Effector memory CD4-positive, alpha-beta T cell (primary cell): ENCODE measurements at regions not wholly inside any gene's neighbourhood (a gene's known extent, or its start where the extent isn't known, plus 50 kb on each side); places are given as distances from the start of the nearest gene placed in this dataset.
"Not testable (repeated sequence)": the region's sequence is repeated elsewhere in the genome, so short reads cannot be mapped to it uniquely, and the experiment has no call there.

Source experiments
- DNase-seq, 3 donors: peaks; one replicate each; pipeline ENCODE4 v3.0.0-alpha.2; 2020
- H3K27ac ChIP-seq: 2 replicates; pipeline ENCODE4 v1.7.0; 2013; ENCODE audit warnings: mild to moderate bottlenecking, low read length, moderate library complexity; ENCODE audit not compliant: insufficient read depth, poor library complexity, severe bottlenecking
- H3K27me3 ChIP-seq: replicated peaks from 2 replicates; pipeline ENCODE4 v1.7.0; 2013; ENCODE audit warnings: mild to moderate bottlenecking, low read length; ENCODE audit not compliant: insufficient read depth, control insufficient read depth, poor library complexity, severe bottlenecking
- H3K36me3 ChIP-seq: 2 replicates; pipeline ENCODE4 v1.7.0; 2013; ENCODE audit warnings: mild to moderate bottlenecking, low read length, moderate library complexity; ENCODE audit not compliant: control insufficient read depth, insufficient read depth
- H3K4me1 ChIP-seq: 2 replicates; pipeline ENCODE4 v1.7.0; 2013; ENCODE audit warnings: low read length, mild to moderate bottlenecking; ENCODE audit not compliant: control insufficient read depth, insufficient read depth, poor library complexity, severe bottlenecking
- H3K4me3 ChIP-seq: 2 replicates; pipeline ENCODE4 v1.7.0; 2013; ENCODE audit warnings: low read length, low read depth, mild to moderate bottlenecking; ENCODE audit not compliant: insufficient read depth, poor library complexity, severe bottlenecking
- H3K9me3 ChIP-seq: 2 replicates; pipeline ENCODE4 v1.7.0; 2013; ENCODE audit warnings: mild to moderate bottlenecking, low read length, moderate library complexity; ENCODE audit not compliant: control insufficient read depth

DNA sequence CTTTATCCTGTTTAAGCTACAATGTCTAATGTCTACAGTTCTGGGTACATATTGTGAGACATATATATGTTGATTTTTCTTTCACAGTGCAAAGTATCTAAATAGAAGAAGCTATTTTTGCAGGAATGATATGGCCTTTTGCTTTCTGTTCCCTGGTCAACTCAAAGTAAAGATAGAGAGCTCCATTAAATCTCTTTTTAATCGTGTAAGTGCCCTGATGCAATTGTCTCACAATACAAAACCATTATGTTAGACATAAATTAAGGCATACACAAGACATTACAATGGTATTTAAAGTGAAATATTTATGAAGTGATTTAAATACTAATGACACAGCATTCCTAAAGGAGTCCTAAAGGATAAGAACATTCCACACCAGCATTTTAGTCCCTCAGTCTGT lies 1559.7 kb upstream of the AGA start:
- Histone ChIP-seq H3K9me3 (no peaks in the 10 kb centered on the region), H3K4me3 (no peak overlapping the region), H3K36me3 (no peaks in the 10 kb centered on the region), H3K27ac (no peak overlapping the region), H3K27me3 (no peaks in the 10 kb centered on the region), H3K4me1 (no peaks in the 10 kb centered on the region)
- DNase-seq: no peak

DNA sequence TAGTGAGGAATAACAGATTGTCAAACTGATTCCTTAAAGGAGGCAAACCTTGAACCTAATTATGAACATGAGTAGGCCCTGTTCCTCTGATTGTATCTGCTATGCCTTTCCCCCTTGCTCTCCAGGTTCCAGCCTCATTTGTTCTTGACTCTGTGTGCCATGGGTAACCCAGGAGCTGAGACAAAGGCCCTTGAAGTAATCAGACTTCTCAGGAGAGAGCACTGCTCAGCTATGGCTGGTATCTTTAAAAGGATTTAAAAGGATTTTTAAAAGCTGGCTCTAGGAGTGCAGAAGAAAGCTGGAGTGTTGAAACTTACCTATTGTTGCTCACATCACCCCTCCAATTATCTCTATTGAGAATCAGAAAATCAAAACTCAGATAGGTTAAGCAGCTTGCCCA lies 1565.5 kb upstream of the AGA start:
- H3K27ac ChIP-seq: no peak overlapping the region
- no peaks in the 10 kb centered on the region for H3K9me3 ChIP-seq
- no peak overlapping the region for H3K4me3 ChIP-seq
- no peaks in the 10 kb centered on the region for H3K4me1 ChIP-seq
- H3K36me3 ChIP-seq: no peaks in the 10 kb centered on the region
- DNase-seq: no peak
- H3K27me3 ChIP-seq: no peaks in the 10 kb centered on the region

DNA sequence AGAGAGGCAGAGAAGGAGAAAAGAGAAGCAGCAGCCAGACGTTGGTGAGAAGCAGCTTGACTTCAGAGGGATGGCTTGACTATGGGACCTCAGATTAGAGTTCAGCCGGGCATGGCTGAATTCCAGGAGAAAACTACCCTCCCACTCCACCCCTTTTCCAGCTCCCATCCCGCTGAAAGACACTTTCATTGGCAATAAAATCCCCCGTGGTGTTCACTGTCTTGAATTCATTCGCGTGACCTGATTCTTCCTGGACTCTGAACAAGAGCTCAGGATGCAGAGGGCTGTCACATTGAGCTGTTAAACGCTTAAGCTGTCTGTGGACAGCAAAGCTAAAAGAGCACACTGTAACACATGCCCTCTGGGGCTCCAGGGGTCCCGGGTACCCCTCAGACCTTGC lies 1575.3 kb upstream of the AGA start:
- H3K27ac ChIP-seq: no peak overlapping the region
- no peaks in the 10 kb centered on the region for H3K9me3 ChIP-seq
- no peaks in the 10 kb centered on the region for H3K27me3 ChIP-seq
- H3K36me3 ChIP-seq: no peaks in the 10 kb centered on the region
- no peak for DNase-seq
- no peaks in the 10 kb centered on the region for H3K4me1 ChIP-seq
- H3K4me3 ChIP-seq: no peak overlapping the region

DNA sequence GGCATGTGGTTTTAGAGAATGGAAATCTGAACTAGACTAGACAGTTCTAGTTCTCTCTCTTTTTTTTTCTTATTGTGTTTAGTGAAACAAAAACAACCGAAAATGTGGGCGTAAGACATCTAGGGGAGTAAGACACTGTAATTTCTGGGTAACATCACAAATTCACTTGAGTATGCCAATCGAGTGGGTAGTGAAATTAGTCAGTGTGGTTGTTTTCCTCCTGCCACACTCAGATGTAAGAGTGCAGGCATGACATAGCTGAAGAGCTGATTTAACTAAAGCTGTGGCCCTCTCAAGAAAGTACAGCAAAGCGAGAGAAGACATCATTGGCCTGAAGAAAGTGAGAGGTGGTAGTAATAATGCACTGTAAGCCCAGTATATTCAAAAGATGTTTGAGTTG lies 1585.3 kb upstream of the AGA start:
- H3K4me3 ChIP-seq: no peak overlapping the region
- no peaks in the 10 kb centered on the region for H3K36me3 ChIP-seq

DNA sequence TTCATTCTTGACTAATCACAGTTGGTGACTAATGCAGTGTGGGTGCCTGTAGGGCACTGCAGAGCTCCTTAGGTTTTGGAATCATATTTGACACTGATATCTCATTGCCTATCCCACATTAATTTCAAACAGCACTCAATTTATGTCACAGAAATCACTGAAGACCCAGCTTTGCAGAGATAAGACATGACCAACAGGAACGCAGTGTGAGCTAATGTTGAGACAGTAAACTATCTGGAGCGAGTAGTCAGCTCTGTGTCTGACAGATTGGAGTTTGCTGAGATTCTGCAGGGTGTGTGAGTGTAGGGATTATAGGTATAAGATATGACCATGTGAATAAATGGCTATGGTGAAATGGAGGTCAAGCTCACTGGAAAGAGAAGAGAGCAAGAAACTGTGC lies 1586.1 kb upstream of the AGA start:
- Histone ChIP-seq H3K36me3 (no peaks in the 10 kb centered on the region), H3K4me3 (no peak overlapping the region), H3K27ac (no peak overlapping the region), H3K27me3 (no peaks in the 10 kb centered on the region), H3K9me3 (no peaks in the 10 kb centered on the region), H3K4me1 (no peaks in the 10 kb centered on the region)
- no peak for DNase-seq

More for the DNA sequence above, 1585.3 kb upstream of the AGA start:
- no peak for DNase-seq
- H3K27ac ChIP-seq: no peak overlapping the region
- no peaks in the 10 kb centered on the region for H3K9me3 ChIP-seq
- no peaks in the 10 kb centered on the region for H3K4me1 ChIP-seq
- H3K27me3 ChIP-seq: no peaks in the 10 kb centered on the region

DNA sequence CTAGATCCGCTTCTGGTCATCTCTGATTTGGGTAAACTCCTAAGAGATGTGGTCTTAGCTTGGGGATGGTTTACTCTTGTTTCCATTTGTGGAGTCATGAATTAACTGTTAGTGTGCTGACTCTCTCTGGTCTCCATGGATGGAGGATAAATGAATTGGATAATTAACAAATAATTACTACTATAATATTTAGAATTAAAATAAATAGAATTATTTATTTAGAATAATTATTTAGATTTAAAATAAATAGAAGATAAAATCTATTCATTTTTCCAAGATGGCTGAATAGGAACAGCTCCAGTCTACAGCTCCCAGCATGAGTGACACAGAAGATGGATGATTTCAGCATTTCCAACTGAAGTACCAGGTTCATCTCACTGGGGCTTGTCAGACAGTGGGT lies 1587.4 kb upstream of the AGA start:
- no peaks in the 10 kb centered on the region for H3K9me3 ChIP-seq
- H3K27ac ChIP-seq: no peak overlapping the region
- no peak for DNase-seq
- no peaks in the 10 kb centered on the region for H3K36me3 ChIP-seq
- H3K4me1 ChIP-seq: no peaks in the 10 kb centered on the region
- H3K4me3 ChIP-seq: no peak overlapping the region
- no peaks in the 10 kb centered on the region for H3K27me3 ChIP-seq

DNA sequence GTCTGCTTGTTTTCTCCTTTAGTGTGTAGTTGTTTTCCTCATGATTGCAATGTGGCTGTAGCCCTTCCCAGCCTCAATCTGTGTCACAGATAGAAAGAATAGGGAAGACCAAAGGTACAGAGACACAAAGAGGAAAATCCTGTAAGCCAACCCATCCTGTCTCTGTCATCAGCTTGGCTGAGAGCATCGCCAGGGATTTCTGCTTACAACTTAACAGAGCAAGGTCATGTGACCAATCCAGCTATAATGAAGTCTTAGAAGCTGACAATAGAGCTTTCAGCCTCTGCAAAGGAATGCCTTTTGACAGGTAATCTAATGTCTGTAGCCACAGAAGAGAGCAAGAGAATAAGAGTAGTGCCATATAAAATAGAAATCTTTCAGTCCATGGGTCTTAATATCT lies 1598.0 kb upstream of the AGA start:
- no peaks in the 10 kb centered on the region for H3K4me1 ChIP-seq
- H3K27me3 ChIP-seq: no peaks in the 10 kb centered on the region
- H3K36me3 ChIP-seq: no peaks in the 10 kb centered on the region
- H3K9me3 ChIP-seq: no peaks in the 10 kb centered on the region
- no peak overlapping the region for H3K4me3 ChIP-seq
- H3K27ac ChIP-seq: no peak overlapping the region
- DNase-seq: no peak

DNA sequence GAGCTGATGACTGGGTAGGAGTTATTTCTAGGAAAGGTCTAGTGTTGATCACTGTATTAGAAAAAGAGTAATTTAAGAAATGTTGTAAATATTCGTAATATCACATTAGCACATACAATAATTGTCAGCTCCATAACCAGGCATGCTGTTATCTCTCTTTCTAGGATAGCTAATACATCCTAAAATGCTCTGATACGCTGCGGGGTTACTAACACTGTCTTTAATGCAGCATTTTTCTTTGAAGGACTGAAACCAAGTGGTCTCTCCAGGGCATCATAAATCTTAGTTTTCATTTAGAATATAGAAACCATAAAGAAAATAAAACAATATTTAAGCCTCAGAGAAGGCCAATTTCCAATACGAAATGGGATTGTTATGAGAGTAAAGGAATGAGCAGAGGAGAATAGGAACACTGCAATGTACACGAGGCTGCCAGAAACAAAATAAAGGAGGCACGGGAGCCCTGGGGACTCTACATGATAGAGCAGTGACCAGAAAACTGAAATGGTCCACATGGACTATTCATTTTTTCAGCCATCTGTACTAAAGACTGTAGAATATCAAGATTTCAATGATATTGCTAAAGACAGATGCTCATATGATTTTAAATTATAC lies 1606.7 kb upstream of the AGA start:
- no peak overlapping the region for H3K27ac ChIP-seq
- no peaks in the 10 kb centered on the region for H3K27me3 ChIP-seq
- H3K36me3 ChIP-seq: no peaks in the 10 kb centered on the region
- no peak overlapping the region for H3K4me3 ChIP-seq
- DNase-seq: no peak
- H3K9me3 ChIP-seq: no peaks in the 10 kb centered on the region
- H3K4me1 ChIP-seq: no peaks in the 10 kb centered on the region

DNA sequence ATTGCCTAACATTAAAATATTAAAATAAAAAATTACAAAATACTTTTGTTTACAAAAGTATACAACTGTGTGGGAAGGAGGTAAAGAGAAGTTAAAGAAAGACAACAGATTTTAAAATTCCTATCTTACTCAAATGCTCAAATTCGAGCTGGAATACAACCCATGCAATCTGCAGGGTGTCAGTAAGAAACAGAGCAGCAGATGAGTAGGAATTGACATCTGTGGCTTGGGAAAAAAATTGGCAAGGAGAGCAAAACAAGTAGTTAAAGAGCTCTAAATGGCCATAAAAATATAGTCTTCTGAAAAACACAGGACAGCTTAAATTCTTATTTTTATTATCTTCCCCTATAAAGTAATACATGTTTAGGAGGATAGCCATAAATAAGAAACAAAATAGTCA lies 1609.0 kb upstream of the AGA start:
- Histone ChIP-seq H3K9me3 (no peaks in the 10 kb centered on the region), H3K36me3 (no peaks in the 10 kb centered on the region), H3K4me3 (no peak overlapping the region), H3K27me3 (no peaks in the 10 kb centered on the region), H3K27ac (no peak overlapping the region), H3K4me1 (no peaks in the 10 kb centered on the region)
- DNase-seq: no peak

DNA sequence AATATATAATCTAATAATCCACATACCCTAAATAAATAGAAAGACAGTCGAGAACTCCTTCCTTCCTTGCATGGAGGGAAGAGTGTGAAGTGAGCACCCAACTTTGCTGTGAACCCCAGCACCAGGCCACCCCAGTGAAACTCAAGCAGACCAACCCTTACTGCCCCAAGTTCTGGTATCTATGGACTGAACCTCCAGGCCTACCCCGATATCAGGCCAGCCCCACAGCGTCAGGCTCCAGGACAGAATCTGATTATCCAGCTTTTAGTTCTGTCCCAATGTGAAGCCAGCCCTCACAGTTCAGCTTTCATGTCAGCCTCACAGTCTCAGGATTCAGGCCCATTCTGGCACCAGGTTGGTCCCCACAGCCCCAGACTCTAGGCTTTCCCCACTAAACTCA lies 1617.2 kb upstream of the AGA start:
- no peaks in the 10 kb centered on the region for H3K36me3 ChIP-seq
- DNase-seq: no peak

DNA sequence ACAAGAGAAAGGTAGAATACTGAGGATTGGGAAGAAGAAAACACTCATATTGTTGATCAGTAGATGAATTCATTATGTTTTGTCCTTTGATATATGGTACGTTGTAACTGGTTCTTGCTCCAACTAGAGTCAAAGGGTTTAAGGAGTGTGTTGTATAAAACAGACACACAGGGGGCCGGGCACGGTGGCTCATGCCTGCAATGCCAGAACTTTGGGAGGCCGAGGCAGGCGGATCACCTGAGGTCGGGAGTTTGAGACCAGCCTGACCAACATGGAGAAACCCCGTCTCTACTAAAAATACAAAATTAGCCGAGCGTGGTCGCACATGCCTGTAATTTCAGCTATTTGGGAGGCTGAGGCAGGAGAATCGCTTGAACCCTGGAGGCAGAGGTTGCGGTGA lies 1624.0 kb upstream of the AGA start:
- DNase-seq, H3K36me3 ChIP-seq, H3K4me3 ChIP-seq, H3K9me3 ChIP-seq, H3K4me1 ChIP-seq, H3K27ac ChIP-seq, H3K27me3 ChIP-seq: not testable (repeated sequence)

More for the DNA sequence above, 1617.2 kb upstream of the AGA start:
- Histone ChIP-seq H3K4me3 (no peak overlapping the region), H3K4me1 (no peaks in the 10 kb centered on the region), H3K27ac (no peak overlapping the region), H3K9me3 (no peaks in the 10 kb centered on the region), H3K27me3 (no peaks in the 10 kb centered on the region)
